Fibroblast of the aortic adventitia (primary cell): ENCODE measurements at regions not wholly inside any gene's neighbourhood (a gene's known extent, or its start where the extent isn't known, plus 50 kb on each side); places are given as distances from the start of the nearest gene placed in this dataset.
"Not testable (repeated sequence)": the region's sequence is repeated elsewhere in the genome, so short reads cannot be mapped to it uniquely, and the experiment has no call there.

Experiments used
- DNase-seq: peaks from one replicate; pipeline ENCODE4 v3.0.0-alpha.2; 2010; ENCODE audit warnings: low read depth
- H3K4me3 ChIP-seq: 2 replicates; pipeline ENCODE4 v1.5.1; 2011; ENCODE audit warnings: low read depth, mild to moderate bottlenecking, control low read depth, low read length, moderate library complexity

GRCh38 chr17:16842346-16842745, 129.6 kb downstream of the TNFRSF13B start:
- not testable (repeated sequence) for H3K4me3 ChIP-seq, DNase-seq

- not testable (repeated sequence) for H3K4me3 ChIP-seq, DNase-seq
Measured at GRCh38 chr17:16841896-16842295, 130.0 kb downstream of the TNFRSF13B start.

GRCh38 chr17:16840219-16840618, 131.7 kb downstream of the TNFRSF13B start:
- H3K4me3 ChIP-seq, DNase-seq: not testable (repeated sequence)

GRCh38 chr17:16839242-16840175, 132.4 kb downstream of the TNFRSF13B start:
- not testable (repeated sequence) for H3K4me3 ChIP-seq, DNase-seq

- H3K4me3 ChIP-seq, DNase-seq: not testable (repeated sequence)
Measured at GRCh38 chr17:16838795-16839194, 133.1 kb downstream of the TNFRSF13B start.

- not testable (repeated sequence) for DNase-seq, H3K4me3 ChIP-seq
Measured at GRCh38 chr17:16838287-16838686, 133.6 kb downstream of the TNFRSF13B start.

GRCh38 chr17:16837468-16838266, 134.3 kb downstream of the TNFRSF13B start:
- not testable (repeated sequence) for DNase-seq, H3K4me3 ChIP-seq

GRCh38 chr17:16836315-16836915, 135.5 kb downstream of the TNFRSF13B start:
- DNase-seq, H3K4me3 ChIP-seq: not testable (repeated sequence)

- not testable (repeated sequence) for H3K4me3 ChIP-seq, DNase-seq
Measured at GRCh38 chr17:16833517-16833916, 138.4 kb downstream of the TNFRSF13B start.

GRCh38 chr17:16832853-16833252, 139.1 kb downstream of the TNFRSF13B start:
- H3K4me3 ChIP-seq, DNase-seq: not testable (repeated sequence)

- DNase-seq, H3K4me3 ChIP-seq: not testable (repeated sequence)
Measured at GRCh38 chr17:16832206-16832605, 139.7 kb downstream of the TNFRSF13B start.

GRCh38 chr17:16830770-16831169, 140.7 kb downstream of the CCDC144A start:
- not testable (repeated sequence) for H3K4me3 ChIP-seq, DNase-seq

GRCh38 chr17:16830219-16830618, 140.2 kb downstream of the CCDC144A start:
- H3K4me3 ChIP-seq, DNase-seq: not testable (repeated sequence)
